Ovary (tissue), 3 donors: ENCODE measurements at regions not wholly inside any gene's neighbourhood (a gene's known extent, or its start where the extent isn't known, plus 50 kb on each side); places are given as distances from the start of the nearest gene placed in this dataset.

ENCODE experiments used
- EP300 ChIP-seq: sonication (generic); formaldehyde crosslinking; IDR thresholded peaks from one replicate; pipeline ENCODE4 v1.6.1; 2017; ENCODE audit warnings: antibody characterized with exemption
- POLR2A ChIP-seq: fragments of 450-650 bp; IDR thresholded peaks from one replicate; pipeline ENCODE4 v1.6.1; 2017; ENCODE audit warnings: antibody characterized with exemption, mild to moderate bottlenecking, moderate library complexity
- TF ChIP-seq, protein P1 (sequence below), 3 donors: fragments of 450-650 bp in 2 of 3; fragments of 200-600 bp in 1 of 3; IDR thresholded peaks; one replicate each; pipeline versions ENCODE4 v1.5.1 to v1.8.0; 2016 to 2022; ENCODE audit warnings: antibody characterized with exemption in 3 of 3, mild to moderate bottlenecking in 1 of 3
- donor health status: DM: no; HTN: no; CAD: no.

GRCh38 chr6:144390886-144391285, 105.8 kb downstream of the UTRN start:
- no peak for TF ChIP-seq EP300
- no peak for TF ChIP-seq POLR2A
- TF ChIP-seq, protein P1, sequence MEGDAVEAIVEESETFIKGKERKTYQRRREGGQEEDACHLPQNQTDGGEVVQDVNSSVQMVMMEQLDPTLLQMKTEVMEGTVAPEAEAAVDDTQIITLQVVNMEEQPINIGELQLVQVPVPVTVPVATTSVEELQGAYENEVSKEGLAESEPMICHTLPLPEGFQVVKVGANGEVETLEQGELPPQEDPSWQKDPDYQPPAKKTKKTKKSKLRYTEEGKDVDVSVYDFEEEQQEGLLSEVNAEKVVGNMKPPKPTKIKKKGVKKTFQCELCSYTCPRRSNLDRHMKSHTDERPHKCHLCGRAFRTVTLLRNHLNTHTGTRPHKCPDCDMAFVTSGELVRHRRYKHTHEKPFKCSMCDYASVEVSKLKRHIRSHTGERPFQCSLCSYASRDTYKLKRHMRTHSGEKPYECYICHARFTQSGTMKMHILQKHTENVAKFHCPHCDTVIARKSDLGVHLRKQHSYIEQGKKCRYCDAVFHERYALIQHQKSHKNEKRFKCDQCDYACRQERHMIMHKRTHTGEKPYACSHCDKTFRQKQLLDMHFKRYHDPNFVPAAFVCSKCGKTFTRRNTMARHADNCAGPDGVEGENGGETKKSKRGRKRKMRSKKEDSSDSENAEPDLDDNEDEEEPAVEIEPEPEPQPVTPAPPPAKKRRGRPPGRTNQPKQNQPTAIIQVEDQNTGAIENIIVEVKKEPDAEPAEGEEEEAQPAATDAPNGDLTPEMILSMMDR (IDR thresholded peaks at IDR 0.05), result no peak
